Amygdala (tissue), 56 donors: ENCODE measurements at regions not wholly inside any gene's neighbourhood (a gene's known extent, or its start where the extent isn't known, plus 50 kb on each side); places are given as distances from the start of the nearest gene placed in this dataset.
"Not testable (repeated sequence)": the region's sequence is repeated elsewhere in the genome, so short reads cannot be mapped to it uniquely, and the experiment has no call there.

Experiments
- DNase-seq, 56 donors: peaks; one replicate each; lab custom pipeline; 2025; lab: John Stamatoyannopoulos, UW

DNA sequence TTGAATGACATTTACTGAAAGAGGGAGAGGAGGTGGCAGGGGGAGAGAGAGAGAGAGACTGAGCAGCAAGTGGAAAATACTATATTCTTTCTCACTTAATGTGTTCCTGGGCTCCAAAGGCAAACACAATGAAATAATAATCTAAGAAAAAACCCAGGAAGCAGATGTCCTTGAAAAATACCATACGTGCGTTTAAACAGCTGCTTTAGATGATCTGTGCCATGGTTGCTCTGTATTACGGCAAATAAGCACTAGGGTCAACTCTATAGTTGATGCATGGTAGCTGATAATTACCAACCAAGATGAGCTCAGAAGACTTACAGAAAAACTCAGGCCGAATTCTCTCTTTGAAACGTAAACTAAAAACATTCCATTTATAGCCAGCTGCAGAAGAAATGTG, 410.3 kb upstream of the TBL1XR1 start:
- DNase-seq: no peak

DNA sequence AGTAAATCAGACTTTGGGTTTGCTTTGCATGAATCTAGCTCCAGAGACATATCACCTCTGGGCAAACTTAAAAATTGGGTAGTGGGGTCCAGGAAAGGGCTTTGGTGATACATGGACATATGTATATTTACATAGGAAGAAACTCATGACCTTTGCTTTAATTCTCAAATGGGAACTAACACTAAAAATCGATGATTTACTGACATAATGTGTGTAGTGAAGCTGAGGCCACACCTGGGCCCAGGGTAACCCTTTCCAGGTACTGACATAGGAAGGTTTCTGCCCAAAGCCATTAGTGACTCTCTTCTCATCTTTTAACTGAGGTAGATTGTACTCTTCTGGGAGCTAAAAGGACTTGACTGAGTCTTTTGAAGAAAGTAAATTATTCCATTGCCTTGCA, 411.2 kb upstream of the TBL1XR1 start:
- no peak for DNase-seq

DNA sequence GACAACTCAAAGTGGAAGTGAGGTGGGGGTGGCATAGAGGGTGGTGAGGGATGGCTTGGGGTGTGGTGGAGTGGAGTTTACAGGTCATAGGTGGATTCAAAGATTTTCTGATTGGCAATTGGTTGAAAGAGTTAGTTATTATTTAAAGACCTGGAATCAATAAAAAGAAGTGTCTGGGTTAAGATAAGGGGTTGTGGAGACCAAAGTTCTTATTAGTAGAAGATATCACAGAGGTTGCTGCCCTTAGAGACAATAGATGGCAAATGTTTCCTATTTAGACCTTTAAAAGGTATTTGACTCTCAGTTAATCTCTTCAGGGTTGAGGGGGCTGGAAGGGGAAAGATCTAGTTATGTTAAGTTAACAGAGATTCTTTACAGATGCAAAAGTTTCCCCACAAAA, 412.3 kb upstream of the TBL1XR1 start:
- no peak for DNase-seq

DNA sequence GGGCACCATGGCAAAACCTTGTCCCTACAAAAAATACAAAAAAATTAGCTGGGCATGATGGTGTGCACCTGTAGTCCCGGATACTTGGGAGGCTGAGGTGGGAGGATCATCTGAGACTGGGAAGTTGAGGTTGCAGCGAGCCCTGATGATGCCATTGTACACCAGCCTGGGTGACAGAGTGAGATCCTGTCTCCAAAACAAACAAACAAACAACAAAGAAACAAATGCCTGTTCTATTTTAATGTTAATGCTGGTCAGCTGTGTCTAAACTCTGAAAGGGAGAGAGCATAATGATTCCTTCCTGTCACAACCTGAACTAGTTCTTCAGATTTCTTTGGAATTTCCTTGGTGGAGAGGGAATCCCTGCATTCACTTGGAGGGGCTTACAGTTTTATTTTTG, 413.0 kb upstream of the TBL1XR1 start:
- no peak for DNase-seq

DNA sequence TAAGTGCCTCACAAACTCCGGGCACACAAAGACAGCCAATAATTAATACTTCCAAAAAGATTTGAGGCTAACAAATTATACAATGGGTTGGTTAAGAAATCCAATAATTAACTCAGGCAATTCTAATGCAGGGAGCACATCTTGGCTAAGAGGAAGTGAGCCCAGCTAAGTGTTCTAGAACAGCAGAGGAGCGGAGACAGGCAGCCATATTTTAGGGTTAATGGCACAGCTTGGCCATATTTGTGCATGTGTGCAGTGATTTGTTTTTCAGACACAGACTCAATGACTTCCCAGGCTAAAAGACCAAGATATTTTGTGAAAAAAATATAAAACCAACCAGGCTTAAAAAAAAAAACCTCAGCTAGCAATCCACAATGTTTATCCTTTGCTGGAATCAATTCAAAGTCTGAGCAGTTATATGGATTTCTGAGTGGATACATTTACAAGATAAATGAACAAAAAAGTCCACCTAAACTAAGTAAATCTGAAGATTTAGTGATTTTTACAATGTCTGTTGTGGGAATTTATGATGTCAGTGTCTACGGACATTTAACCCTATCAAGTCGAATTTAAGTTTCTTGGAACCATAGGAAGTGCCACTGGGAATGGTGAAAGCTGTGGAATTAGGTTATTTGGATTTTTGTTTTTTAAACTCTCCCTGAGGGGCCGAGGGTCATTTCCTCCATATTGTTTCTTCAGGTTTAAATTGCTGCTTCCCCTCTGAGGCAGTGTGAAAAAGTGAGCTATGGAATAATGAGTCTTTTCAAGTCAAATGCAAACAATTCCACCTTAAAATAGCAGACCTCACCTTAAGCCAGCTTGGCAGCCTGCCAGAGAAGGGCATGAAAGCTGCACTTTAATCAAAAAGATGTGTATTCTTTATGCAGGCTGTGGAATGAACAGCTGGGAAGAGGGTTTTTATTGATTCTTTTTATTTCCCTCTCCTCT, 413.7 kb upstream of the TBL1XR1 start:
- peak in 1 of 56 donors; percentile 59 for DNase-seq

DNA sequence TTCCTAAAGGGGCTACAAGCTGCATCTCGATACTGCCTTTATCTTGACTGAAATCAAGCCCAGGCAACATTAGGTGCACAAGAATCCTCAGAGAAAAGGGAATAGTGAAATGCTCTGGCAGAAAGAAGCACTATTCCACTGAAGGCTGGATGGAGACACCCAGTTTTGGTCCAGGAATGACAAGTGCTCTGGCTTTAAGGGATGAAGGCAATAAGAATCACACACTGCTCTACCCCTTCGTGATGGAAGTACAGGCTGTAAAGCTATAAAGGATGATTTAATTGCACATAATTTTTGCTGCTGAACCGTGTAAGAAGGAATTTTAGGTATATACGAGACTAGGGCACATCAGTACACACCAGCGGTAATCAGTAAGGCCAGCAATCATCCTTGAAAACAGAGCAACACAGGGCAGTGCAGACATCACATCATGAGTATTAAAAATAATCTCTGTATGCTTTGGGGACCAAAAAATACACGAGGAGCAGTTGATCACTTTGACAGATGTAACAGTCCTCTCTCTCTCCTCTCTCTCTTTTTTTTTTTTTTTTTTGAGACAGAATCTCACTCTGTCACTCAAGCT, 414.6 kb upstream of the TBL1XR1 start:
- no peak for DNase-seq

DNA sequence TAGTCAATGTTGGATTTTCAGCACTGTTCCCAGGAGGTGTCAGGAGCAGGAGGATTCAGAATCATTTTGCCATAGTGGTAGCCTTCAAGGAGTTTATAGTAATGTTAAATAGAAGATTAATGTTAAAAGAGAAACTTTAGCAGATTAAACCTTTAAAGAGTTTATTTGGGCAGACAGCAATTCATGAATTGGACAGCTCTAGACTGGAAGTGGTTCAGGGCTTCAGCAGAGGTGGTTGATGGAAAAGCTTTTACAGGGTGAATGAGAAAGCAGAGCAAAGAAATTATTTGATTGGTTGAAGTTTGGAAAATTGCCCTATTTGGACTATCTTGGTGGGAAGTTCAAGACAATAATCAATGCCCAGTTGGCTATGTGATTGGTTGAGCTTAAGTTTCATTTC, 416.6 kb upstream of the TBL1XR1 start:
- no peak for DNase-seq

DNA sequence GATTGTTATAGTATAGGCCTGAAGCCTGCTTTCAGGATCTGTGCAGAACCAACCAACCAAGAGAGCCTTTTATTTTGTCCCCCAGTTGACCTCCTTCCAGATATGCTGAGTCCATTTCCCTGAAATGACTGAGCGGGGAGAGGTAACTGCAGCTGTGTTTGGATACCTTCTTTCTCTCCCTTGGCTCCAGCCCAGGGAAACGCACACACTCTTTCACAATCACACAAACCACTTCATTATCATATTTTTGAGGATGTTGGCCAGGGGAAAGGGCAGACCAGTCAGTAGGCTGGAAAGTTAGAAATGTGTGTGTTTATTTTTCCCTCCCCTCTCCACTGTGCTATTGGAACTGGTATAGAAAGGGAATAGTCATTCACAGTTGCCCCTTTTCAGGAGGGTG, 417.7 kb upstream of the TBL1XR1 start:
- peak in 6 of 56 donors; percentile 4 to 24 (median 9) for DNase-seq

DNA sequence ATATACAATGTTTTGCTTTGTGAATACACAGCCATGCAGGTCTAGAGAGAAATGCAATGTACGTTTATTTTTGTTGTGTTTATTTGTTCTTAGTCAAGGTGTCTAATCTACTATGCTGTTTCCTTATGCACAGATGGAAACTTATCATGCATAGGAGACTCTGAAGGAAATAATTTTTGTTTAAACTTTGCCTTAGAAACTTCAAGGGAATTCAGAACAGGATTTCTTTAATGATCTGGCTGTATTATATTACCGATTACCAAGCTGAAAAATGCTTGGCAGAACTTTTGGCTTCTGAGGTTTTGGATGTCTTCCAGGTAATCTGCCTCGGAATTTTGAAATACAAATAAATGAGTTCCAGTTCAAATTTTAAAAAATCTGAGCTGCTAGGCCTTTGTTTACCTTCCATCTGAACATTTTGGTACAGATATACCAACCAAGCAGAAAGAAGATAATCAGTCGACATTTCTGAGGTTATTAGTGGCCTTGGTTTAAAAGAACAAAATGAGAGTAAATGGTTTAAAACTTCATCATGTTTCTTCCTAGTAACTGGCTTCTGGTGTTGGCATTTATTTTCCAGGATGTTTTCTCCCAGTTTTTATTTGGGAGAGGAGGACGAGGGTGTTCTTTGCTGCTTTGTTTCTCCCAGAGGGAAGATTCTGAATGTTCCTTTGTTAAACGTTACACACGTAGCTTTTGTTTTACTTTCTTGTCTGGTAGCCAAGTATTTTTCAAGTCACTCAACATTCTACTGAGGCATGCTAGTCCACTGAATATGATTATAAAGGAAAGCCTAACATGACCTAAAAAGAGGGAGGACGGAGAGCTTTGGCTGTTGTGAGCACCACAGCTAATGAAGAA, 421.8 kb upstream of the TBL1XR1 start:
- DNase-seq: peak in 2 of 56 donors; percentile 1 to 6

DNA sequence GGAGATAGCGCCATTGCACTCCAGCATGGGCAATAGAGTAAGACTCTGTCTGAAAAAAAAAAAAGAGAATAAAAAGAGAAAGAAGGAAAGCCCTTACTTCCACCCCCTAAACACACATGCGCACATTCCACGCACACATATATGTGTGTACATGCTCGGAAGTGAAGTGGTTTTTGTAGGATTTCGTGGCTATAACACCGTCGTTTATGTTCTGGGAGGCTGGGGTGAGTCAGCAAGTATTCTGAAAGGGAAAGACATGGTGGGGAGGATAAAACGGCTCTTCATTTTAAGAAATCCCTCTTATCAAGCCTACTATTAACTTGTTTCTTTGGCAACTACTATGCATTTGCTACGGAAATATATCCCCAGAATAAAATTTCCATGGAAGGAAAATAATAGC, 422.8 kb upstream of the TBL1XR1 start:
- no peak for DNase-seq

DNA sequence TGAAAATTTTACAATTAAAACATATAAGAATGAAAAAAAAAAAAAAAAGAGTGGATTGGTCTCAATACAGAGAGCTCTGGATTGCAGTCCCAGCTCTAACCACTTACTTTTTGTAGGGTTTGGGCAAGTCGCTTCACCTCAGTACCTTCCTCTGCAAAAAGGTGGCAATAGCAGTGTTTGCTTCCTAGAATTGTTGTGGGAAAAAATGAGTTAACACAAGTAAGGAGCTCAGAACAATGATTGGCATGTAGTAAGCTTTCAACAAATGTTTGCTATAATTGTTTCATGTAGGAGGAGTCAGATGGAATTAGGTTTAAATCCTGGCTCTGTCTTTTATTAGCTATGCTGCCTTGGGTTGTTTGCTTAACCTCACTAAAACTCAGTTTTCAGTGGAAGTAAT, 425.2 kb upstream of the TBL1XR1 start:
- no peak for DNase-seq

DNA sequence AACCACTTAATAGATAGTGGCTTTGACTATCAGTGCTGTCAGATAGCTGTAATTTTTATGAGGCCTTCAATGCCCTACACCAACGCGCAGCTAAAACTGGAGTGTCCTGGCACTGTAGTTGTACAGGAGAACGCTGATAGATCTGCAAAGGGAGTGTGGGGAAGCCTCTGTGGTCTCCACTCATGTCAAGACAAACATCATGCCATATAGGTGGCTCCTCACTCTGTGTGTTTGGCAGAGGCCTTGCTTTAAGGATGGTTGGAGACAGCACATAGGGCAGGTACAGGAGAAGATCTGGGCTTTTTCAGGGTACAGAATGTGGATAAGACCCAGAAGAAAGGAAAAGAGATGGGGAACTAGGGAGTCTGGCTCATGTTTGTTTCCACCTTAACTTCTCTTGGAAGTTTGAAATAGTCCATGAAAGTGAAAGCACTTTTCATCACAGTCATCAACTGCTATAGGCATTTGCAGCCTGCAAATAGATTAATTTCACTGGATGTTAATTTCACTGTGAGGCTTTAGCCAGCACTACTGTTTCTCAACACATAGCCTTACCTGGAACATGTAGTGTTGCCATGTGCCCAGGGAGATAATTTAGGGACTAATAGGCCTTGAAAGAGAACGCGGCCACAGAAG, 425.8 kb upstream of the TBL1XR1 start:
- no peak for DNase-seq

DNA sequence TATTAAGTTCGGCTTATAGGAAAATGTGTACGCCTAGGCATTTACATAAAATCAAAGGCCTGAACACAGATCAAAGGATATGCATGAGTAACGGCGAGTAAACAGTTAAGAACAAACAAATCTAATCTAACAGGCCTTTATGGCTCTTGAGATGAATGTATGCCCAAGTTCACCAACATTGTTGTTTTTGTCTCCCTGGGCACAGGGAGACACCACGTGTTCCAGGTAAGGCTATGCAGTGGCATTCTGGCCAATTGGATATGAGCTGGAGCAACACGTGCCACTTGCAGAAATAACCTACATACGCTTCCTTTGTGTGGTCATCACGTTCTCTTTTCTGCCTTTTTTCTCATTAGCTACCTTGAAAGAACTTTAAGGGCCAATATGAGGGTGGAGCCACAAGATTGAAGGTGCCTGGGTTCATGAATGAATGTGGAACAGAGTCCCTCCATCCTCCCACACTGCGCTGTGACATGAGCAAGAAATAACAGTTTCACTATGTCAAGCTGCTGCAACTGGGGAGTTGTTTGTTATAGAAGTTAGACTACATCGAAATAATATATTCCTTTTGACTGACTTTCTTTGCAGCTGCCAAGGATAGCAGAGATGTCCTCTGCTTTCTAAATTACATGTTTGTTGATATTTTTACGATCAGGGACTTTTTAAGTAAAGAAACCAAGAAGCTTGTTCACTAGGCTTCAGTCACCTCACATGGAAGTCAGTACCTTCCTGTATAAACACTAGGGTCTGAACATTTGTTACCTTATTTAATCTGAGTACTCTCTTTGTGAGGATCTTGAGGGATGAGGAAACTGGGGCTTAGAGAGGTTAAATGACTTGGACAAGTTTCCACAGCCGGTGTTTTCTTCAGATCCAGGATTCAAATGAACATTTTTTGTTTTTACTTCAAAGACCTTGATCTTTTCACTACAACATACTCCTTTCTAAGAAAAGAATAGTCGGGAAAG, 427.5 kb upstream of the TBL1XR1 start:
- DNase-seq: no peak

DNA sequence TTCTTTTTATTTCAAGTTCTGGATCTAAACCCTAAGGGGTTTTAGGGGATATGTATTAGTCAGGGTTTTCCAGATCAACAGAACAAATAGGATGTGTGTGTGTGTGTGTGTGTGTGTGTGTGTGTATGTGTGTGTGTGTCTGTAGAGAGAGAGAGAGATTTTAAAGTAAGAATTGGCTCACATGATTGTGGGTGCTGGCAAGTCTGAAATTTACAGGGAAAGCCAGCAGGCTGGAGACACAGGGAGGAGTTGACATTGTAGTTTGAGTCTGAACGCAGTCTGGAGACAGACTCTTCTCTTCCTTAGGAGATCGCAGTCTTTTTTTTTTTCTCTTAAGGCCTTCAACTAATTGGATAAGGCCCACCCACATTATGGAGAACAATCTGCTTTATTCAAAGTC, 428.8 kb upstream of the TBL1XR1 start:
- no peak for DNase-seq

DNA sequence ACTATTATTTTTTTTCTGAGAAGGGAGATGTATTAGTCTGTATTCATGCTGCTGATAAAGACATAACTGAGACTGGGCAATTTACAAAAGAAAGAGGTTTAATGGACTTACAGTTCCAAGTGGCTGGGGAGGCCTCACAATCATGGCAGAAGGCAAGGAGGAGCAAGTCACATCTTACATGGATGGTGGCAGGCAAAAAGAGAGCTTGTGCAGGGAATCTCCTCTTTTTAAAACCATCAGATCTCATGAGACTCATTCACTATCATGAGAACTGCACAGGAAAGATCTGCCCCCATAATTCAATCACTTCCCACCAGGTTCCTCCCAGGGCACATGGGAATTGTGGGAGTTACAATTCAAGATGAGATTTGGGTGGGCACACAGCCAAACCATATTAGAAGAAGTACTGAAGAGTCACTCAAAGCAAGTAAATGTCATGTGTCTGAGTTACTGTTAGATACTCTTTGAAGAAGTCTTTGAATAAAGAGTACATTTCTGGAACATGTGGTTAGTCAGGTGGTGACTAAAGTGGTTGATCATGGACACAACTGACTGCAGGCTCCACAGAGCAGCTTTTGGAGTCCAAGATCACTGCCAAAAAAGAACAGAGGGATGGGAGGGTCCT, 430.9 kb upstream of the TBL1XR1 start:
- DNase-seq: not testable (repeated sequence)

DNA sequence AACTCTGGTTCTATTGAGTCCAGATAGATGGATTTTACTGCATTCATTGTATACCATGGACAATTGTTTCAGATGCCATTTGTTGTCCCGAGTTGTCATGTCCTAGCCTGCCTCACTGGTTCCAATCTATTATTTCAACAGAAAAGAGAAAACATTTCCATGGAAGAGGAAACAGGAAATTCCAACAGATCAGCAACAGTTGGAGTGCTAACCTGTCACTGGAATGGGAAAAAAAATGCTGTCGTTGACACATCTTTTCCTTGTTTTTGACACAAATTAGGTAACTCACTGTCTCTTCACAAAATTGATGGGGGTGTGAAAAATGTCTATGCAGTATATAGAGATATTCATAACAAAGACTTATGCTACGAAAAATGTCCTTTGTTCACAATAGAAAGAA, 432.0 kb upstream of the TBL1XR1 start:
- no peak for DNase-seq

DNA sequence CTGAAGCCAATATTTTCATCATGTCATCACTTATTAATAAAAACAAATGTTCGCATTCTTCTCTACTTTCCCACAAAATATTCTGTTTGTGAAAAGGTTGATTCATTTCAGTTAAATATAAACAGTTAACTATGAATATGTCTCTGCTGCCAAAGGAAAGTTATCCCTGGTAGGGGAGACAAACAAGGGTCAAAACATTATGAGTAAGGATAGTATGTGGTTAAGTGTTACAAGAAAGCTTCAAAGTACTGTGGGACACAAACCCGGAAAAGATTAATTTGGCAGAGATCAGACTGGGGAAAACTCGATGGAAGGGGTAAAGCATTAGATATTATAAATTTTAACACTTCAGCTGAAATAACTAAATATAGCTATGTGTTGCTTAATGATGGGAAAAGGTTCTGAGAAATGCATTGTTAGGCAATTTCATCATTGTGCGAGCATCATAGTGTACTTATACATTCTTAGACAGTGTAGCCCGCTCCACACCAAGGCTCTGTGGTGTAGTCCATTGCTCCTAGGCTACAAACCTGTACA, 436.5 kb upstream of the TBL1XR1 start:
- DNase-seq: no peak

DNA sequence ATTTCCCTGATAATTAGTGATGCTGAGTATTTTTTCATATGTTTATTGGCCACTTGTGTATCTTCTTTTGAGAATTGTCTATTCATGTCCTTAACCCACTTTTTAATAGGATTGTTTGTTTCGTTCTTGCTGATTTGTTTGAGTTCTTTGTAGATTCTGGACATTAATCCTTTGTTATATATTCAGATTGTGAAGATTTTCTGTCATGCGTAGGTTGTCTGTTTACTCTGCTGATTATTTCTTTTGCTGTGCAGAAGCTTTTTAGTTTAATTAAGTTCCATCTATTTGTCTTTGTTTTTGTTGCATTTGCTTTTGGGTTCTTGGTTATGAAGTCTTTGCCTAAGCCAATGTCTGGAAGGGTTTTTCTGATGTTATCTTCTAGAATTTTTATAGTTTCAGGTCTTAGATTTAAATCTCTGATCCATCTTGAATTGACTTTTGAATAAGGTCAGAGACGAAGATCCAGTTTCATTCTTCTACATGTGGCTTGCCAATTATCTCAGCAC, 438.4 kb upstream of the TBL1XR1 start:
- not testable (repeated sequence) for DNase-seq
